Stimulated activated CD4-positive, alpha-beta T cell treated with anti-CD3 and anti-CD28 coated beads, TNF-alpha, amount 100 ng/mL, for 48 hours (primary cell): ENCODE measurements at regions not wholly inside any gene's neighbourhood (a gene's known extent, or its start where the extent isn't known, plus 50 kb on each side); places are given as distances from the start of the nearest gene placed in this dataset.

Experiments
- DNase-seq, 3 donors: peaks; one replicate each; pipeline ENCODE4 v3.0.0-alpha.2; 2020; ENCODE audit warnings: low read depth in 3 of 3

- DNase-seq = no peak
These were observed 239.2 kb upstream of the RAB4A start for GRCh38 chr1:229031481-229032341.

GRCh38 chr1:229032375-229032774, 238.5 kb upstream of the RAB4A start:
- DNase-seq = no peak

DNA sequence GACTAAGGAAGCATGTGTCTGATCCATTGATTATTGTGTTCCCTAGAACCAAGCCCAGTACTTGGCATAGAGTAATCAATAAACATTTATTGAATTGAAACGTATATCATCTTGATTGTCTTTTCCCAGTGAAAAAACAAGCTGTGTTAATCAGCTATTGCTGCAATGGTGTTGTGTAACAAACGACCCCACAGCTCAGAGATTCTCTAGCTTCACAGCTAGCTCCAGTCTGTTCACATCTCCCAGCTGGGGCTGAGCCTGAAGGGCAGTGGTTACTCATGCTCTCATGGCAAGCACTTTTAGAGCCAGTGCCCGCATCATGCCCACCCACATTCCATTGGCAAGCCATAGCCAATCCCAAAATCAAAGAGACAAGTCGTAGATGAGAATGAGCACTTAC, 237.4 kb upstream of the RAB4A start:
- DNase-seq = no peak

DNA sequence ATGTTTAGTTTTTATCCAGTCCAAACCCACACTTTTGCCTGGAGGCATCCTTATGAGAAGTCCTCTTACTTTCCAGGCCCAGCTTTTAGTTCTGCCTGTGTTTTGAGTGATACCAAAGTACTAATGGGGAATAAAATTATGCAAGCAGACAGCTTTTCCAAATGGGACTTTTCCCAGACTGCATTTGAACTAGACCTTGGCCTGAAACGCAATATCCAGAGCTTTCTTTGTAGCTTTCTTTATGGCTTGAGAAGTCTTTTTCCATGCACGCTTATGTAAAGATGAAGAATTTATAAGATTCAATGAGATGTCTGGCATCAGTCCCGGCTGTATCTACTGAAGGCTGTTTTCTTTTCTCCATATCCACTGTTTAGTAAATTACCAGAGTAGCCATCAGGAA, 236.6 kb upstream of the RAB4A start:
- DNase-seq = no peak

DNA sequence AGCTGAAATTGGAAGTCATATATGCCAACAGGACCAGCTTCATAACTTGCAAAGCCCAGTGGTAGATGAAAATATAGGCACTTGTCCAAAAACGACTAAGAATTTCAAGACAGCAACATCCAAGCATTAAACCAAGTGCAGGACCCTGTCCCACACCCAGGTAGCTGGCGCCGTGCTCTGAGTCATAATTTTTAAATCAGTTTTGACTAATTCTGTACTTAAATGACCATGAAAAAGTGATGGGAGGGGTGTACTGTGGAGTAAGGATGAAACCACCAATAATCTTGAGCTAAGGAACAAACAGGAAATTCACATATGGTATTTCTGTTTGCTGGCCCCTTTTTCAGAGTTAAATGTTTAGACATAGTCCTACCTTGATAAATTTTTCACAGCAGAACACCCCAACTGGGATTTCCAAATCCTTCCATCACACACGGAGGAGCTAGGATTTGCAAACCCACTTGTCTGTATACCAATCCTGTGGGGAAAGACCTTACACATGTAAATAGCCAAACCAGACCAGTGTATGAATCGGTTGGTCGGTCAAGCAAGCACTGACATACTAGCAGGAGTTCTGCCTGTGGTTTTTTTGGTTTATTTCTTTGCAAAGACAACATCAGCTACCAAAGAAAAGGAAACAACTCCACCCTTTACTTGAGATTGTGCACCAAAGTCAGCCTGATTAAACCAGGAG, 235.7 kb upstream of the RAB4A start:
- DNase-seq = no peak

- DNase-seq = no peak
These were observed 235.2 kb upstream of the RAB4A start for GRCh38 chr1:229035748-229036082.

GRCh38 chr1:229037806-229038405, 233.0 kb upstream of the RAB4A start:
- no peak for DNase-seq

- no peak for DNase-seq
These were observed 230.1 kb upstream of the RAB4A start for GRCh38 chr1:229040630-229041358.

DNA sequence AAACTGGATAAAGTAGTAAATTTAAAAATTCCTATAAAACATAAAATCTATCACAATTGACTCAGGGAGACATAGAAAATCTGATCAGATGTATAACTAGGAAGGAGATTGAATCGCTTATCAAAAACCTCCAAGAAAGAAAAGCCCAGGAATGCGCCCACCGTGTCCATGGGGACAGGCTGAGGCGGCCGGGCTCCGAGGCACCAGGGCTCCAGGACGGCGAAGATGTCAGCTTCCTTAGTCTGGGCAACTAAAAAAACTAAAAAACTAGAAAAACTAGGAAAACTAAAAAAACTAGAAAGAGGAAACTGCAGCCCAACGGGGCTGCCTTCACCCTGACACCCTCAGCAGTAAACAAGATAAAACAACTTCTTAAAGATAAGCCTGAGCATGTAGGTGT, 229.0 kb upstream of the RAB4A start:
- no peak for DNase-seq

GRCh38 chr1:229042482-229042881, 228.4 kb upstream of the RAB4A start:
- no peak for DNase-seq

GRCh38 chr1:229043115-229043514, 227.8 kb upstream of the RAB4A start:
- no peak for DNase-seq

DNA sequence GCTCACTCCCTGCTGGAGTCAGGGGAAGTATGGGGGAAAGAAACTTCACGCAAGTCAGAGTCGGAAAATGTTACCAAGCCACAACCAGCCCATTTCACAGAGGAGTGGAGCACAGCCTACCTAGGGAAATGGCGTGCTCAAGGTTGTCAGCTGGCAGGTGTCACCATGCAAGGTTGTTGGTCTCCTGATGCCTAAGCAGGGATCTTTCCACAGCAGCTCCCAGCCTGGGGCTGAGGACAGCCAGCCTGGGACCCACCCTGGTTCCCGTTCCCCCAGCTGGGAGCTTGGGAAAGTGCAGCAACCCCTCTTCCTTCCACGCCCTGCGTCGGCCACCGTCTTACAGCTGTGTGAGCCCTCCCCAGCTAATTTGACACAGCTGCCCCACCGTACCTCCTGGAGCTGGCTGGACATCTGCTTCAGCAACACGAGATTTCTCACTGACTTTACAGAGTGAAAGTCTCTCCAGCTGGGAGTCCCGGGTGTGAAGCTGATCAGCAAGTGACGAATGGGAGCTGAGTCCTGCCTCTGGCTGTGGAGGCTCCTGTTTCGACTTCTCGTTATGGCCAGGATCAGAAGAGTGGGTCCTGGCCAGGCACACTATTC, 224.6 kb upstream of the RAB4A start:
- no peak for DNase-seq

DNA sequence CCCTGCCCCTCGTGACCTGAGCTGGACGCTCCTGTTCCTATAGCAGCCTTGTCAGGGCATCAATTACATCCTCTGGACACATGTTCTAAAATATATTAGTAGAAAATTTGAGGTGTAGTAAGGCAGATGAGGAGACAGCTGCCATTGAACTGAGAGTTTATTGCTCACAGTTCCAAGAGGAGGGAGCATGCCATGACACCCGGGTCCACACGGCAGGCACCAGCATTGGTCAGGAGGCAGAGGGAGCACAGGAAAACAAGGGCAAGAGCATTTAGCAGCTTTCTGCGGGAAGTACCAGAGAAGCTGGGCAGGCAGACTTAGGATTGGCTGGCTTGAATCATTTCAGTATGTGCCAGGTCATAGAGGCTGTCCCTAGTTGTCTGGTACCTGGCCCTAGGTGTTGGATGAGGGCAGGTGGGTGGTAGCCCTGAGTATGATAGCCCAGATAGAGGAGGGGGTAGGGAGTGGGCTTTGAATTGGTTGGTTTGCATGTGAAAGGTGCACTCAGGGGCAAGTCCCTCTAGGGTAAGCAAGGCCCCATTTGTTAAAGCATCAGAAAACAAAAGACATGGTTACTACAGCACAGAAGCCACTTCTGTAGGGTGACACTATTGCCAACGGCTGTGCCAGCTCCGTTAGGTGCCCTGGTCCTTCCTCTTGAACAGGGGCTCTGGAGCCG, 223.6 kb upstream of the RAB4A start:
- DNase-seq = no peak

DNA sequence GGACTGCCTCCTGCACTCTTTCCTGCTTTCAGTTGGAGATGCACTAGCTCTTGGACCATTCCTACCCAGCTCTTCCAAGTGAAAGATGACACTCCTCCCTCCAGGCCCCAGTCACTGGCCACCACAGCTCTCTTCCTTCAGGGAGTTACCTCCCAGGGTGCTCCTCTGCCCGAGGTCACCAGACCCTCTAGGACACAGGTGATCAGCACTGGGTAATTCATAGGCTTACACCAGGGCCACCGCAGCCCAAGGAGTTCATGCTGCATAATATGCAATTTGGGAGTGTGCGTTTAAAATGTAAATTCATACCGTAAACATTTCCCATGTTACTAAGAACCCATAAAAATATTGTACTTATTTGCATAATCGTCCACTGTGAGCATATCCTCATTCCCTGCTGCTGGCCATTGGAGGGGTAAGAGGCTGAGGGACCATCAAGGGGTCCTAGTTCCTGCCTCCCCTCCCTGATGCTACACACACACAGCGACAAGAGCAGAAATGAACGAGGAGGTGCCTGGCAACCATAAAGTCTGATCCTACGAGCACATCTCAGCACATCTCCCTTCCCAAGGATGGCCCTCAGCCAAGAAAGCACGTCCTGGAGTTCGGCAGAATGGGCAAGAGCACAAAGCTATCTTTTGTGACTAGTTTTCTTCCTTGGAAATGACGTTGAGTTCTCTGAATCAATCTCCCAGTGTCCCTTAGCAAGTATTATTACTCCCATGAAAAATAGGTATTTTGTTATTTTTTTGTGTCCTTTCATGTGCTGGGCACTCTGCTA, 222.9 kb upstream of the RAB4A start:
- DNase-seq = no peak

DNA sequence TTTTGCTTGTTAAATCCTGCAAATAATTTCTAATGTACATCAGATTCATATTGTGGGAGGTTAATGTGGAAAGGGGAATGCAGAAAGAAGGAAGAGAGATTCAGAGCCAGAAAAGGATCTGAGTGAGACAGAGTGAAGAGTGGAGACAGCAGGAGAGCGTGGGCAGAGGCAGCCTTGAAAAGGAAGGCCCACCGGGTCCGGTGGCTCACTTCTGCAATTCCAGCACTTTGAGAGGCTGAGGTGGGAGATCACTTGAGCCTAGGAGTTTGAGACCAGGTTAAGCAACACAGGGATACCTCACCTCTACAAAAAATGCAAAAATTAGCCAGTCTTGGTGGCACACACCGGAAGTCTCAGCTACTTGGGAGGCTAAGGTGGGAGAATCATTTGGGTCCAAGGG, 222.0 kb upstream of the RAB4A start:
- no peak for DNase-seq

DNA sequence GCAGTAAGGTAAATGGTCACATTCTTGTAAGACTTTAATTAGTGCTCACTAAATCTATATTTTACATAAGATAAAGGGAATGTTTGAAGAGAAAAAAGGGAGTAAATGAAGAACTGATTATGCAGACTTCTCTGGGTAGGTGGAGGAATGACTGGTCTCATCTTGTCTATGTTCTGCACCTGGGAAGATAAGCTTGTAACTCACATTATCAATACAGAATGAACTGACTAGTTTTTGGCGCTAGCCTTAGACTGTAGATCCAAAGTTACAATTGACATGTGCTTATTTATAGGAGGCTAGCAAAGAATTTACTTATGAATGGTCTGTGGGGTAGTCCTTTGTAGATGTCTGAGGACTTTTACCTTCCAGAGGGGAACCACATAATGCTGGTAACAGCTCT, 214.9 kb upstream of the RAB4A start:
- DNase-seq = no peak

GRCh38 chr1:229058111-229058561, 212.8 kb upstream of the RAB4A start:
- DNase-seq = peak in 1 of 3 donors; percentile 8

DNA sequence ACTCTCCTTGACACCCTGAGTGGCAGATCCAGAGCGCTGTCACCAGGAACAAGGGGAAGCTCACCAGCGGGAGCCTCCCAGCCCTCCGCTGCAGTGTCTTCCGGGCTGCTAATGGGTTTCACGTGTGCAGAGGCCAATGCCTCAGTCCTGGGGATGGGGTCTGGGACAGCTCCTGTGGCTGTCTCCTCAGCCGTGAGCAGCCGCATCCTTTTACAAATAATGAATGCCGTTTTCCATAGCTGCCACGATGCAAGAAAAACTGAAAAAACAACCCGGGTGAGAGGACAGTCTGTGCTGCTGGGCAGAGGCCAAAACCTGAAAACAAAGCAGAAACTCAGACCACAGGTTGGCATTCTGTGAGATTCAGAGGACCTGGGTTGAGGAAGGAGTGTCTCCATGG, 212.2 kb upstream of the RAB4A start:
- no peak for DNase-seq

DNA sequence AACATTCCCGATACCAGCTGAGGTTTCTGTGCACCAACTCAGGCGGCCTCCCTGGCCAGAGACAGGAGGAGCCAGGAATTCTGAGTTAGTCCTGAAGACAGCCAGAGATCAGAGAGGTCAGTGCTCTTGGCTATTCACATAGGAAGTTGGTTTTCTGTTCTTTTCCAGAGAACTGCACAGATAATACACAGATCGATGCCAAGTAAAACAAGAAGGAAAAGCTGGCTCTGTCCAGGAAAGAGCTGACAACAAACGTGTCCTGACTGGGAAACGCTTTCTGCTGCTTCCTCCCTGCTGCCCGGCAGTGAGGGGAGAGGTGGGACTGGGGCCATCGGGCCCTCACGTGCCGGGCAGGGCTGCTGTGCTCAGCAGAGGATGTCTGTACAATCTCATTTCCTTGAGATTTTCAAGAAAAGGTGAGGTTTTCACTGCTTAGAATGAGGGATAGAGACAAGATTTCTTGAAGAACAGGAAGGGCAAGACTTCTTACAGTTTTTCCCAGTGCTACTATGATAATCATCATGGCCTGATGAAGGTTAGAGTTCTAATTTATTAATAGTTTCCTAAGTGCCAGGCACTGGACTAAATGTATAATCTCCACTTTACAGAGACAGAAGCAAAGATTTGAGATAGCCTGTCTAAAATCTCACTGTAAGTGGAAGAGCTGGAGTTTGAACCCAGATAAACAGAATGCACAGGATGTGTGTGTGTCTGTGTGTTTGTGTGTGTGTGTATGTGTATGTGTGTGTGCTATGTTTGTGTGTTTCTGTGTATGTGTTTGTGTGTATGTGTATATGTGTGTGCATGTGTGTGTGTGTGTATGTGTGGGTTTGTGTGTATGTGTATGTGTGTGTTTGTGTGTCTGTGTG, 211.0 kb upstream of the RAB4A start:
- DNase-seq = no peak
